Kidney capillary endothelial cell (primary cell): ENCODE measurements at regions not wholly inside any gene's neighbourhood (a gene's known extent, or its start where the extent isn't known, plus 50 kb on each side); places are given as distances from the start of the nearest gene placed in this dataset.
A peak's percentile ranks its signal among the peaks of the same experiment; 100 is the strongest.

Experiments used
- DNase-seq: peaks from one replicate; pipeline ENCODE4 v3.0.0-alpha.2; 2018; ENCODE audit warnings: low spot score

- no peak for DNase-seq
Observed at GRCh38 chr5:169354263-169354662, 53.3 kb upstream of the SLIT3 start.

- DNase-seq = no peak
Observed at GRCh38 chr5:169352901-169353300, 52.0 kb upstream of the SLIT3 start.

- DNase-seq = no peak
Observed at GRCh38 chr5:169351721-169352120, 50.8 kb upstream of the SLIT3 start.

GRCh38 chr5:169350759-169351240 lies 49.9 kb upstream of the SLIT3 start:
- DNase-seq = peak; percentile 2
